ENCODE measurements at regions not wholly inside any gene's neighbourhood (a gene's known extent, or its start where the extent isn't known, plus 50 kb on each side); places are given as distances from the start of the nearest gene placed in this dataset.
A peak's percentile ranks its signal among the peaks of the same experiment; 100 is the strongest.
"Not testable (repeated sequence)": the region's sequence is repeated elsewhere in the genome, so short reads cannot be mapped to it uniquely, and the experiment has no call there.

DNA sequence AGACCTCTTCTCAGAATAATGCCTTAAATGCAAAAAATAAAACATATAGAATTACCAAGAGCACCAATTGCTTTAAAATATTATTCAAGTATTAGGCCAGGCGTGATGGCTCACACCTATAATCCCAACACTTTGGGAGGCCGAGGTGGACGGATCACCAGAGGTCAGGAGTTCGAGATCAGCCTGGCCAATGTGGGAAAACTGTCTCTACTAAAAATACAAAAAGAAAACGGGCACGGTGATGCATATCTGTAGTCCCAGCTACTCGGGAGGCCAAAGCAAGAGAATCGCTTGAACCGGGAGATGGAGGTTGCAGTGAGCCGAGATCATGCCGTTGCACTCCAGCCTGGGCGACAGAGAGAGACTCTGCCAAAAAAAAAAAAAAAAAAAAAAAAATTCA, 55.4 kb upstream of the RAB6C start:
- DNase-seq = not testable (repeated sequence)

DNA sequence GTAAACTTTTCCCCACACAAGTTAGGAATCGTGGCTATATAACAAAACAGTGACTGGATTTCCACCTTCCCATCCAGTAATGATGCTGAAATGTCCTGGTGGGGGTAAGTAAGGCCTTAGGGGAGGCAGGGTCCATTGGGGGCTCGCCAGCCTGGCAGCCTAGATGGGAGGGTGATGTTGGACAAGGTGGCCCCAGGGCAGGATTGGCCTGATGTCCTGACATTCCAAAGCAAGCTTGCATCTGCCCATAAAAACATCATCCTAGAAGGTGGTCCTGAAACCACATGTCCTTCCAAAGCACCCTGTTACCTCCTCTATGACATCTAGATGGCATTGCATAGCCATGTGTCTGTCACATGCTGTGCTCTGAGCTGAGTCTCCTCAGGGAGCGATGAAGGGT, 54.1 kb upstream of the RAB6C start:
- no peak for DNase-seq

GRCh38 chr2:129927696-129928095, 51.8 kb upstream of the RAB6C start:
- DNase-seq = no peak

- peak; percentile 45 for DNase-seq
These were observed 49.9 kb upstream of the RAB6C start for GRCh38 chr2:129929321-129930290.

All from GOT3 (cell line).